H9 (cell line): ENCODE measurements at regions not wholly inside any gene's neighbourhood (a gene's known extent, or its start where the extent isn't known, plus 50 kb on each side); places are given as distances from the start of the nearest gene placed in this dataset.

Experiments
- DNase-seq: peaks from one replicate; pipeline ENCODE4 v3.0.0-alpha.2; 2017
- H2AFZ ChIP-seq: one replicate; pipeline ENCODE4 v1.6.1; 2013; ENCODE audit warnings: mild to moderate bottlenecking, low read length, control low read depth, moderate library complexity
- H2AK5ac ChIP-seq: 2 replicates; pipeline ENCODE4 v1.6.1; 2013; ENCODE audit warnings: low read length, control low read depth, mixed read lengths; ENCODE audit not compliant: insufficient read length
- H2BK120ac ChIP-seq: one replicate; pipeline ENCODE4 v1.6.1; 2013; ENCODE audit warnings: low read depth, mild to moderate bottlenecking, low read length, control low read depth, inconsistent platforms; ENCODE audit not compliant: poor library complexity, severe bottlenecking
- H2BK12ac ChIP-seq: 2 replicates; pipeline ENCODE4 v1.6.1; 2013; ENCODE audit warnings: low read length, control low read depth, mixed read lengths, low read depth; ENCODE audit not compliant: insufficient read length
- H2BK15ac ChIP-seq: 2 replicates; pipeline ENCODE4 v1.6.1; 2013; ENCODE audit warnings: low read depth, low read length, control low read depth
- H2BK20ac ChIP-seq: one replicate; pipeline ENCODE4 v1.6.1; 2013; ENCODE audit warnings: low read depth, mild to moderate bottlenecking, low read length, control low read depth, inconsistent platforms; ENCODE audit not compliant: poor library complexity, severe bottlenecking
- H2BK5ac ChIP-seq: 2 replicates; pipeline ENCODE4 v1.6.1; 2013; ENCODE audit warnings: low read length, control low read depth, mixed read lengths; ENCODE audit not compliant: insufficient read length
- H3K14ac ChIP-seq: 2 replicates; pipeline ENCODE4 v1.6.1; 2013; ENCODE audit warnings: low read length, control low read depth; ENCODE audit not compliant: insufficient read depth
- H3K18ac ChIP-seq: 2 replicates; pipeline ENCODE4 v1.6.1; 2013; ENCODE audit warnings: low read depth, mild to moderate bottlenecking, mixed read lengths, low read length, control low read depth; ENCODE audit not compliant: insufficient read length
- H3K23ac ChIP-seq: 2 replicates; pipeline ENCODE4 v1.6.1; 2013; ENCODE audit warnings: low read length, control low read depth, mixed read lengths, low read depth; ENCODE audit not compliant: insufficient read length
- H3K23me2 ChIP-seq: 2 replicates; pipeline ENCODE4 v1.6.1; 2013; ENCODE audit warnings: low read depth, mild to moderate bottlenecking, mixed read lengths, low read length, control low read depth; ENCODE audit not compliant: insufficient read length, poor library complexity, severe bottlenecking
- H3K27ac ChIP-seq: 2 replicates; pipeline ENCODE4 v1.5.1; 2013; ENCODE audit warnings: low read length, control low read depth, mixed read lengths, low read depth; ENCODE audit not compliant: insufficient read length
- H3K27me3 ChIP-seq: 2 replicates; pipeline ENCODE4 v1.6.1; 2013; ENCODE audit warnings: low read length, control low read depth, inconsistent platforms; ENCODE audit not compliant: insufficient read depth
- H3K4ac ChIP-seq: 2 replicates; pipeline ENCODE4 v1.6.1; 2013; ENCODE audit warnings: low read depth, mild to moderate bottlenecking, control low read depth, inconsistent platforms, low read length, moderate library complexity
- H3K4me1 ChIP-seq: 2 replicates; pipeline ENCODE4 v1.6.1; 2013; ENCODE audit warnings: low read length, control low read depth, inconsistent platforms; ENCODE audit not compliant: insufficient read depth
- H3K4me2 ChIP-seq: 2 replicates; pipeline ENCODE4 v1.6.1; 2013; ENCODE audit warnings: low read length, control low read depth, mixed read lengths; ENCODE audit not compliant: insufficient read length, insufficient read depth
- H3K56ac ChIP-seq: 2 replicates; pipeline ENCODE4 v1.6.1; 2013; ENCODE audit warnings: low read depth, mild to moderate bottlenecking, mixed read lengths, low read length, control low read depth; ENCODE audit not compliant: insufficient read length
- H3K79me1 ChIP-seq: 2 replicates; pipeline ENCODE4 v1.6.1; 2013; ENCODE audit warnings: low read depth, mild to moderate bottlenecking, moderate library complexity, low read length, control low read depth, inconsistent platforms; ENCODE audit not compliant: insufficient read depth, poor library complexity, severe bottlenecking
- H3K79me2 ChIP-seq: 2 replicates; pipeline ENCODE4 v1.6.1; 2013; ENCODE audit warnings: low read length, control low read depth, inconsistent platforms; ENCODE audit not compliant: insufficient read depth
- H3K9ac ChIP-seq: 2 replicates; pipeline ENCODE4 v1.6.1; 2013; ENCODE audit warnings: low read length, control low read depth, mixed read lengths; ENCODE audit not compliant: insufficient read length; ENCODE audit errors: extremely low read depth
- H3K9me3 ChIP-seq: one replicate; pipeline ENCODE4 v1.6.1; 2013; ENCODE audit warnings: low read depth, low read length, inconsistent platforms; ENCODE audit not compliant: control insufficient read depth
- H3T11ph ChIP-seq: one replicate; pipeline ENCODE4 v1.6.1; 2013; ENCODE audit warnings: mild to moderate bottlenecking, low read length, control low read depth, inconsistent platforms
- H4K20me1 ChIP-seq: one replicate; pipeline ENCODE4 v1.6.1; 2013; ENCODE audit not compliant: control insufficient read depth, insufficient read length, insufficient read depth
- H4K5ac ChIP-seq: 2 replicates; pipeline ENCODE4 v1.6.1; 2013; ENCODE audit warnings: low read depth, mild to moderate bottlenecking, mixed read lengths, low read length, control low read depth; ENCODE audit not compliant: insufficient read length
- H4K8ac ChIP-seq: replicated peaks from 2 replicates; pipeline ENCODE4 v1.6.1; 2013; ENCODE audit warnings: low read length, control low read depth, mixed read lengths, low read depth; ENCODE audit not compliant: insufficient read length
- H4K91ac ChIP-seq: 2 replicates; pipeline ENCODE4 v1.6.1; 2013; ENCODE audit warnings: low read depth, mild to moderate bottlenecking, moderate library complexity, mixed read lengths, low read length, control low read depth; ENCODE audit not compliant: insufficient read length
- H3K27ac Mint-ChIP-seq, 3 experiments: 2 replicates in 2 of 3; 3 replicates in 1 of 3; pipeline ENCODE4 v1.8.0; 2020 to 2021; ENCODE audit warnings: mixed read lengths in 3 of 3, mild to moderate bottlenecking in 1 of 3, moderate library complexity in 1 of 3
- H3K27me3 Mint-ChIP-seq: 2 replicates; pipeline ENCODE4 v1.8.0; 2021; ENCODE audit warnings: low read depth, mild to moderate bottlenecking, moderate library complexity, mixed read lengths
- H3K36me3 Mint-ChIP-seq, 3 experiments: 2 replicates in 2 of 3; 3 replicates in 1 of 3; pipeline ENCODE4 v1.8.0; 2020 to 2021; ENCODE audit warnings: low read depth in 3 of 3, mixed read lengths in 3 of 3; ENCODE audit not compliant: insufficient read depth in 1 of 3
- H3K4me1 Mint-ChIP-seq, 2 experiments: 2 replicates each; pipeline ENCODE4 v1.8.0; 2020; ENCODE audit warnings: mixed read lengths in 2 of 2
- H3K4me3 Mint-ChIP-seq, 2 experiments: 2 replicates in 1 of 2; 3 replicates in 1 of 2; pipeline ENCODE4 v1.8.0; 2020 to 2021; ENCODE audit warnings: mild to moderate bottlenecking in 2 of 2, mixed read lengths in 2 of 2, moderate library complexity in 1 of 2
- H3K9me3 Mint-ChIP-seq, 2 experiments: 2 replicates in 1 of 2; 3 replicates in 1 of 2; pipeline ENCODE4 v1.8.0; 2020; ENCODE audit warnings: mild to moderate bottlenecking in 2 of 2, mixed read lengths in 2 of 2, moderate library complexity in 1 of 2
- WGBS: extraction: QIAGEN DNeasy Blood & Tissue Kit; methylation state at CpG from one replicate; pipeline ENCODE4 v1.1.7; 2013; ENCODE audit warnings: missing lambda C conversion rate, low lambda C conversion rate, mixed read lengths; ENCODE audit not compliant: insufficient read length; ENCODE audit errors: extremely low coverage; 5-methylcytosine and 5-hydroxymethylcytosine counted together
- TF ChIP-seq, protein P1 (sequence below): fragments of 200-600 bp; sonication (generic); conservative IDR thresholded peaks from 3 replicates; pipeline ENCODE4 v1.8.0; 2021; ENCODE audit warnings: antibody characterized with exemption, mild to moderate bottlenecking

- Histone ChIP-seq H3K79me2 (no peaks in the 10 kb centered on the region), H2BK20ac (no peak overlapping the region), H3K9ac (no peak overlapping the region), H3K27me3 (no peaks in the 10 kb centered on the region), H4K91ac (no peak overlapping the region), H2AFZ (no peak overlapping the region), H2BK15ac (no peak overlapping the region), H3K23ac (no peak overlapping the region), H3K27ac (no peak overlapping the region), H2BK12ac (no peak overlapping the region), H2AK5ac (no peak overlapping the region), H3K23me2 (no peaks in the 10 kb centered on the region), H3K4me2 (no peak overlapping the region), H4K8ac (no peak overlapping the region), H2BK5ac (no peak overlapping the region), H3K79me1 (no peaks in the 10 kb centered on the region), H3K56ac (no peak overlapping the region), H3K9me3 (peaks cover 48% of the 10 kb centered on the region), H4K20me1 (no peaks in the 10 kb centered on the region), H3K18ac (no peak overlapping the region), H3K4ac (no peak overlapping the region), H2BK120ac (no peak overlapping the region), H3K4me1 (no peaks in the 10 kb centered on the region), H3T11ph (no peak overlapping the region), H4K5ac (no peak overlapping the region), H3K14ac (no peak overlapping the region)
- DNase-seq, result no peak
- H3K9me3 Mint-ChIP-seq, result peaks cover 66 to 80% of the 10 kb centered on the region in 2 experiments
- TF ChIP-seq, protein P1, sequence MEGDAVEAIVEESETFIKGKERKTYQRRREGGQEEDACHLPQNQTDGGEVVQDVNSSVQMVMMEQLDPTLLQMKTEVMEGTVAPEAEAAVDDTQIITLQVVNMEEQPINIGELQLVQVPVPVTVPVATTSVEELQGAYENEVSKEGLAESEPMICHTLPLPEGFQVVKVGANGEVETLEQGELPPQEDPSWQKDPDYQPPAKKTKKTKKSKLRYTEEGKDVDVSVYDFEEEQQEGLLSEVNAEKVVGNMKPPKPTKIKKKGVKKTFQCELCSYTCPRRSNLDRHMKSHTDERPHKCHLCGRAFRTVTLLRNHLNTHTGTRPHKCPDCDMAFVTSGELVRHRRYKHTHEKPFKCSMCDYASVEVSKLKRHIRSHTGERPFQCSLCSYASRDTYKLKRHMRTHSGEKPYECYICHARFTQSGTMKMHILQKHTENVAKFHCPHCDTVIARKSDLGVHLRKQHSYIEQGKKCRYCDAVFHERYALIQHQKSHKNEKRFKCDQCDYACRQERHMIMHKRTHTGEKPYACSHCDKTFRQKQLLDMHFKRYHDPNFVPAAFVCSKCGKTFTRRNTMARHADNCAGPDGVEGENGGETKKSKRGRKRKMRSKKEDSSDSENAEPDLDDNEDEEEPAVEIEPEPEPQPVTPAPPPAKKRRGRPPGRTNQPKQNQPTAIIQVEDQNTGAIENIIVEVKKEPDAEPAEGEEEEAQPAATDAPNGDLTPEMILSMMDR, result no peak
- WGBS, result no CpG with 5 or more reads among the region's 6 CpGs
- no peak overlapping the region for H3K27ac Mint-ChIP-seq
- peaks cover 0 to 15% (median 1%) of the 10 kb centered on the region in 3 experiments; a peak in 3 of 7 replicates for H3K36me3 Mint-ChIP-seq
- H3K27me3 Mint-ChIP-seq, result no peaks in the 10 kb centered on the region
- no peak overlapping the region for H3K4me3 Mint-ChIP-seq
- H3K4me1 Mint-ChIP-seq, result no peaks in the 10 kb centered on the region
Observed at GRCh38 chr10:38979535-38979934, 885.4 kb downstream of the ZNF37A start.
